ENCODE measurements at regions not wholly inside any gene's neighbourhood (a gene's known extent, or its start where the extent isn't known, plus 50 kb on each side); places are given as distances from the start of the nearest gene placed in this dataset.

GRCh38 chr13:107190065-107190464 is 622.1 kb upstream of the ARGLU1 start:
- Histone ChIP-seq H4K20me1 (ENCODE audit: low read length) (no peaks in the 10 kb centered on the region), H3F3A (ENCODE audit: low read length, unreplicated experiment) (no peaks in the 10 kb centered on the region), H3K27me3 (ENCODE audit: low read length) (no peaks in the 10 kb centered on the region), H2AFZ (ENCODE audit: low read length) (no peak overlapping the region), H3K79me2 (ENCODE audit: low read length) (no peaks in the 10 kb centered on the region), H3K36me3 (ENCODE audit: low read depth, low read length) (no peaks in the 10 kb centered on the region), H3K4me2 (ENCODE audit: low read length) (no peak overlapping the region), H3K9ac (ENCODE audit: low read length) (no peak overlapping the region), H3K9me3 (ENCODE audit: low read length) (no peaks in the 10 kb centered on the region), H3K4me1 (ENCODE audit: insufficient read depth, low read length) (no peaks in the 10 kb centered on the region; the same call in 1 of the 2 replicates), H3K27ac (ENCODE audit: low read length) (no peak overlapping the region), H3K9me2 (replicated peaks; ENCODE audit: low read length) (no peaks in the 10 kb centered on the region), H3K4me3 (ENCODE audit: low read length) (no peak overlapping the region)
- ChIA-PET CTCF (no interaction called here), POLR2A (ENCODE audit: unreplicated experiment) (no interaction called here)
- ATAC-seq: no peak
- no TSS peak for BruUV-seq (replicated peaks)
- intact Hi-C loops (cut with micrococcal nuclease): no loop called here
- no peak for DNase-seq
- TF ChIP-seq EZH2phosphoT487 (IDR thresholded peaks at IDR 0.05; ENCODE audit: borderline replicate concordance, low read length): no peak

GRCh38 chr13:107185889-107186288 is 618.0 kb upstream of the ARGLU1 start:
- DNase-seq (peak; percentile 43), ATAC-seq (peak; percentile 97)
- no peaks in the 10 kb centered on the region for H3F3A ChIP-seq (ENCODE audit: low read length, unreplicated experiment)
- H3K9me2 ChIP-seq (replicated peaks; ENCODE audit: low read length): no peaks in the 10 kb centered on the region
- TF ChIP-seq CTCF (conservative IDR thresholded peaks at IDR 0.05; ENCODE audit: low read depth, low read length) (no peak), EZH2phosphoT487 (IDR thresholded peaks at IDR 0.05; ENCODE audit: borderline replicate concordance, low read length) (no peak), EZH2 (IDR thresholded peaks at IDR 0.05; ENCODE audit: low read length, unreplicated experiment) (no peak)
- no peaks in the 10 kb centered on the region for H3K27me3 ChIP-seq (ENCODE audit: low read length)
- ChIA-PET CTCF (no interaction called here), POLR2A (ENCODE audit: unreplicated experiment) (interaction anchor here (0.6 kb wide), 1 partner anchor 404 kb away, joined by 4 read pairs; no protein-coding TSS in a partner anchor)
- H3K4me1 ChIP-seq (ENCODE audit: insufficient read depth, low read length): no peaks in the 10 kb centered on the region; the same call in 1 of the 2 replicates
- no peak overlapping the region for H3K9ac ChIP-seq (ENCODE audit: low read length)
- H3K79me2 ChIP-seq (ENCODE audit: low read length): no peaks in the 10 kb centered on the region
- no peaks in the 10 kb centered on the region for H4K20me1 ChIP-seq (ENCODE audit: low read length)
- no peaks in the 10 kb centered on the region for H3K9me3 ChIP-seq (ENCODE audit: low read length)
- intact Hi-C loops (cut with micrococcal nuclease): no loop called here
- H2AFZ ChIP-seq (ENCODE audit: low read length): no peak overlapping the region
- H3K4me3 ChIP-seq (ENCODE audit: low read length): no peak overlapping the region
- no peak overlapping the region for H3K4me2 ChIP-seq (ENCODE audit: low read length)
- BruUV-seq (replicated peaks): no TSS peak
- H3K36me3 ChIP-seq (ENCODE audit: low read depth, low read length): no peaks in the 10 kb centered on the region
- no peak overlapping the region for H3K27ac ChIP-seq (ENCODE audit: low read length)

DNA sequence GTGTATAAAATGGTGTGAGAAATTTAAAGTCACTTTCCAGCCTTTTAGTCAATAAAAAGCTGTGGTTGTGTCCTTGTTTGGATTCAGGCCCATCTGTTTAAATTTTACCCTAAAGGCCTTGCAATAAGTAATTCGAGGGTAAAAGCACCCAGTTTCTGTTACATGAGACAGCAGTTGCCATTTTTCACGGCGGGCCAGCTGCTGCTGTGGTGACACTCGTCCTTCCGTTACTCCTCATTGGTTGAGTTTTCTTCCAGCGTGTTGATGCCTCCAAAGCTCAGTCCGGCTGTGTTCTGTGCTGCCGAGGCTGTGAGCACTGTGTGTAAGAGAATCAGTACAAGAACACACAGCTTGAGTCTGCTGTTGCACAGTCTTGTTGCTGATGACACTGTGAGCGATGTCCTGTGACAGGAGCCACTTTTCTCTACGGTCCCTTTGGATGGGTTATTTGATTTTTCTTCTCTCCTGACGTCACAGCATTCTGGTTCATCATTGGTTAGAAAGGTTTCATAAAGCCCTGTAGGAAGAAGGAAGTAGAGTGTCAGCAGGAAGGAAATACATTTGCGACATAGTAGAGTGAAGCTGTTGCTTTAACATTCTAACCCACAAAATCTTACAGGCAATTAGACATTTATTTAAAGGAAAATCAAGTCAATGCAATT is 602.5 kb upstream of the ARGLU1 start:
- H3K9me2 ChIP-seq (replicated peaks; ENCODE audit: low read length): no peaks in the 10 kb centered on the region
- H3K27ac ChIP-seq (ENCODE audit: low read length): no peak overlapping the region
- no peaks in the 10 kb centered on the region for H3K4me1 ChIP-seq (ENCODE audit: insufficient read depth, low read length)
- H3K36me3 ChIP-seq (ENCODE audit: low read depth, low read length): no peaks in the 10 kb centered on the region
- no peak overlapping the region for H3K4me3 ChIP-seq (ENCODE audit: low read length)
- BruUV-seq (replicated peaks): no TSS peak
- CTCF ChIA-PET: no interaction called here
- POLR2A ChIA-PET (ENCODE audit: unreplicated experiment): no interaction called here
- intact Hi-C loops (cut with micrococcal nuclease): no loop called here
- H3F3A ChIP-seq (ENCODE audit: low read length, unreplicated experiment): no peaks in the 10 kb centered on the region
- TF ChIP-seq CTCF (conservative IDR thresholded peaks at IDR 0.05; ENCODE audit: low read depth, low read length): no peak
- TF ChIP-seq EZH2phosphoT487 (IDR thresholded peaks at IDR 0.05; ENCODE audit: borderline replicate concordance, low read length): no peak
- no peak for TF ChIP-seq EZH2 (IDR thresholded peaks at IDR 0.05; ENCODE audit: low read length, unreplicated experiment)
- ATAC-seq (no peak), DNase-seq (no peak)
- no peaks in the 10 kb centered on the region for H3K27me3 ChIP-seq (ENCODE audit: low read length)
- H3K9ac ChIP-seq (ENCODE audit: low read length): no peak overlapping the region
- no peaks in the 10 kb centered on the region for H3K9me3 ChIP-seq (ENCODE audit: low read length)
- no peaks in the 10 kb centered on the region for H3K79me2 ChIP-seq (ENCODE audit: low read length)
- no peaks in the 10 kb centered on the region for H4K20me1 ChIP-seq (ENCODE audit: low read length)
- no peak overlapping the region for H3K4me2 ChIP-seq (ENCODE audit: low read length)
- no peak overlapping the region for H2AFZ ChIP-seq (ENCODE audit: low read length)

Data from PC-3 (cell line).